ENCODE measurements at regions not wholly inside any gene's neighbourhood (a gene's known extent, or its start where the extent isn't known, plus 50 kb on each side); places are given as distances from the start of the nearest gene placed in this dataset.

DNA sequence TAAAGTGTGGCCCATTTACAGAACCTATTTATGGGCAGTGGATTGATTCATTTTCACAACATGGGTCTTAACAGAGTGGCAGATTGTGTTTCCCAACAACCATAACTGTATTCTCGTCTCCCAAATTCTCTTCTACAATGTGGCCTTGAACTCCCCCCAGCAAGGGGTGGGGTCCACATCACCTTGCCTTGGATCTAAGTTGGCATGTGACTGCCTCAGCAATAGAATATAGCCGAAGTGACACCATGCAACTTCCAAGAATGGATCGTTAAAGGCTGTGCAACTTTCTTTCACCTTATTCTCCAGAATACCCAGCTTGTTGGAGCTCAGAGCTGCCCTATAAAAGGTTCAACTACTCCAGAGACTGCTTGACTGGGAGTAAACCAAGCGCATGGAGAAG, 72.0 kb upstream of the CDH5 start:
- Histone ChIP-seq H3K36me3 (no peaks in the 10 kb centered on the region), H3K27me3 (peaks cover 3% of the 10 kb centered on the region), H3K4me1 (no peaks in the 10 kb centered on the region), H3K9me3 (no peaks in the 10 kb centered on the region), H3K4me3 (no peak overlapping the region), H3K27ac (no peak overlapping the region)
- no peak for TF ChIP-seq POLR2A (IDR thresholded peaks at IDR 0.05)
- TF ChIP-seq, protein P1, sequence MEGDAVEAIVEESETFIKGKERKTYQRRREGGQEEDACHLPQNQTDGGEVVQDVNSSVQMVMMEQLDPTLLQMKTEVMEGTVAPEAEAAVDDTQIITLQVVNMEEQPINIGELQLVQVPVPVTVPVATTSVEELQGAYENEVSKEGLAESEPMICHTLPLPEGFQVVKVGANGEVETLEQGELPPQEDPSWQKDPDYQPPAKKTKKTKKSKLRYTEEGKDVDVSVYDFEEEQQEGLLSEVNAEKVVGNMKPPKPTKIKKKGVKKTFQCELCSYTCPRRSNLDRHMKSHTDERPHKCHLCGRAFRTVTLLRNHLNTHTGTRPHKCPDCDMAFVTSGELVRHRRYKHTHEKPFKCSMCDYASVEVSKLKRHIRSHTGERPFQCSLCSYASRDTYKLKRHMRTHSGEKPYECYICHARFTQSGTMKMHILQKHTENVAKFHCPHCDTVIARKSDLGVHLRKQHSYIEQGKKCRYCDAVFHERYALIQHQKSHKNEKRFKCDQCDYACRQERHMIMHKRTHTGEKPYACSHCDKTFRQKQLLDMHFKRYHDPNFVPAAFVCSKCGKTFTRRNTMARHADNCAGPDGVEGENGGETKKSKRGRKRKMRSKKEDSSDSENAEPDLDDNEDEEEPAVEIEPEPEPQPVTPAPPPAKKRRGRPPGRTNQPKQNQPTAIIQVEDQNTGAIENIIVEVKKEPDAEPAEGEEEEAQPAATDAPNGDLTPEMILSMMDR (IDR thresholded peaks at IDR 0.05), result no peak
- no peak for TF ChIP-seq EP300 (IDR thresholded peaks at IDR 0.05)
- TF ChIP-seq POLR2AphosphoS5 (IDR thresholded peaks at IDR 0.05), result no peak
- WGBS, result 93% methylated on average over 4 of the region's 4 CpGs
- no peak for DNase-seq (ENCODE audit: low spot score in 2 of 2)

DNA sequence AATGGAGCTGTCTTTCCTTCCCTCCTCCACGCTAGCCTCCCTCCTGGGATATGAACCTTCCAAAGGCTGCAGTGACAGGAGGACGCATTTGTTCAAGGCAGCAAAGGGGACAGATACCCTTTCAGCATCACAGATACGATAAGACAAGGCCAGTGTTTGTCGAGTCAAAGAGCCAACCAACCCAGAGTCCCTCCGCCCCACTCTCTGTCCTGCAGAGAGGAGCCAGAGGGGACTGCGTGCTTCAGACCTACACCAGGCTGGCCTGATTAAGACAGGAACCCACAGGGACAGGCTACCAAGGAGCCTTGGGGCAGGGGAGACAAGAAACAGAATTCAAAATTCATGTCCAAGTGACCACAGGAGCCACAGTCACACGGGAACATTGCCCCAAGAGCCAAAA, 72.6 kb upstream of the CDH5 start:
- Histone ChIP-seq H3K36me3 (no peaks in the 10 kb centered on the region), H3K27ac (no peak overlapping the region), H3K4me1 (no peaks in the 10 kb centered on the region), H3K4me3 (no peak overlapping the region), H3K9me3 (no peaks in the 10 kb centered on the region), H3K27me3 (peaks cover 3% of the 10 kb centered on the region)
- peak in 1 of 2 donors; percentile 47 for DNase-seq (ENCODE audit: low spot score in 2 of 2)
- WGBS, result 88% methylated on average over 7 of the region's 7 CpGs
- TF ChIP-seq POLR2A (IDR thresholded peaks at IDR 0.05) (no peak), EP300 (IDR thresholded peaks at IDR 0.05) (no peak), POLR2AphosphoS5 (IDR thresholded peaks at IDR 0.05) (no peak)
- TF ChIP-seq, protein P1 (IDR thresholded peaks at IDR 0.05), result no peak

DNA sequence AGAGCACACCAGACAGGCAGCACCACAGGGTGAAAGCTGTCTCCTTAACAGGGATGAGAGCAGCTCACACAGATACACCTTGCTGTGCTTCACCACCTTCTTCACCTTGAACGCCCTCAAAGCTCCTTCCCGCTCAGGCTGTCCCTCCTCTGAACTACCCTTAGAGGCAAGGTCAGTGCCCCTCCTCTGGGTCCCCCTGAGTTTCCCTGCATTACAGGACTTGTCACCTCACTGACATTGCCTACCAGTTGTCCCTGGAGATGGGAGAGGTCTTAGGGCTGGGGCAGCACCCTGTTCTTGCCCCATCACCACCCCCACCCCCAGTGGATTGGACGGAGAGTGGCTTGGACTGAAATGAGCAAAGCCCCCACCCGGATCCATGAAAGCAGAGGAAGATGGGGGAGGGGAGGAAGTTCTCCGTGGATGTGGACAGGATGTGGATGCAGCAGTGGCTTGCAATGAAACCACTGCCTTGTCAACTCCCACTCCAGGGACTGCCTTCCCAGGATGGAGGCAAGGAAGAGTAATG, 73.2 kb upstream of the CDH5 start:
- H3K4me1 ChIP-seq, result no peaks in the 10 kb centered on the region
- H3K36me3 ChIP-seq, result no peaks in the 10 kb centered on the region
- H3K27ac ChIP-seq, result no peak overlapping the region
- DNase-seq (ENCODE audit: low spot score in 2 of 2), result peak in 1 of 2 donors; percentile 59
- H3K4me3 ChIP-seq, result no peak overlapping the region
- no peak for TF ChIP-seq EP300 (IDR thresholded peaks at IDR 0.05)
- TF ChIP-seq POLR2A (IDR thresholded peaks at IDR 0.05), result no peak
- 74% methylated on average over 5 of the region's 5 CpGs for WGBS
- no peaks in the 10 kb centered on the region for H3K9me3 ChIP-seq
- peaks cover 3% of the 10 kb centered on the region for H3K27me3 ChIP-seq

DNA sequence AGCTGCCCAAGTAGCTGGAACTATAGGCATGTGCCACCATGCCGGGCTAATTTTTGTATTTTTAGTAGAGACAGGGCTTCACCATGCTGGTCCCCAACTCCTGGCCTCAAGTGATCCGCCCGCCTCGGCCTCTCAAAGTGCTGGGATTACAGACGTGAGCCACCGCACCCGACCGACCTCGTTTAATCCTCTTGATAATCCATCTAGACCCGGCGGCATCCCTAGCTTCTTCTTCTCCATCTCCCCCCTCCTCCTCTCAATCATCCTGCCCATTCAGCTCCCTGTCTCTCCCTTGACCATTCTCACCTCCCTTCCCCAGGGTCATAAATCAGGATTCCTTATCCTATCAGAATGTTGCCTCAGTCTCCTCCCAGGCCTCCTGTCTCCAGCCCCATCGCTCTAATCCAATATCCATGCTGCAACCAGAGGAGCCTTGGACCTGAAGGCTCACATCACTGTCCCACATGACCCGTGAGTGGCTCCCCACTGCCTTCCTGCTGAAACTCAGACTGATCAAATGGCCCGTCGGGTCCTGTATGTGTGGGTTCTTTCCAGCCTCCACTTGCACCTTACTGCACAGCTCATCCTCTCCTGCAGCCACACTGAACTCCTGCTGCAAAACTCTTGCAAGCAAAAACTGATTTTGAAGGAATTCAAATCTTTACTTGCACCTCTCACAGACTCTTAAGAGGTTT, 74.1 kb upstream of the CDH5 start:
- H3K4me1 ChIP-seq, result no peaks in the 10 kb centered on the region
- no peak overlapping the region for H3K4me3 ChIP-seq
- peaks cover 3% of the 10 kb centered on the region for H3K27me3 ChIP-seq
- no peak overlapping the region for H3K27ac ChIP-seq
- peak in 1 of 2 donors; percentile 68 for DNase-seq (ENCODE audit: low spot score in 2 of 2)
- H3K36me3 ChIP-seq, result no peaks in the 10 kb centered on the region
- 87% methylated on average over 15 of the region's 15 CpGs for WGBS
- no peak for TF ChIP-seq POLR2A (IDR thresholded peaks at IDR 0.05)
- TF ChIP-seq EP300 (IDR thresholded peaks at IDR 0.05), result no peak
- TF ChIP-seq POLR2AphosphoS5 (IDR thresholded peaks at IDR 0.05), result no peak
- TF ChIP-seq, protein P1 (IDR thresholded peaks at IDR 0.05), result no peak
- no peaks in the 10 kb centered on the region for H3K9me3 ChIP-seq

DNA sequence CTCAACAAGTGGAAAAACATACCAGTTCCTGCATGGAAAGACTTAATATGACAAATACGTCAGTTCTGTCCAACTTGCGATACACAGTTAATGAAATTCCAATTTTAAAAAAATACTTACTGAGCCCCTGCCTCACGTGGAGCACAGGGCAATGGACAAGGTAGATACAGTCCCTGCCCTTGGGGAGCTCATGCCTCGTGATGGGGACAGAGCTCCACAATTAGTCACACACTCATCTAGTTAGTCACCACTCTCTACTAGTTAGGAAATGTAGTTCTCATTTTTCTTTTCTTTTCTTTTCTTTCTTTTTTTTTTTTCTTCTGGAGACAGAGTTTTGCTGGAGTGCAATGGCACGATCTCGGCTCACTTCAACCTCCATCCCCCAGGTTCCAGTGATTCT, 74.7 kb upstream of the CDH5 start:
- Histone ChIP-seq H3K27ac (no peak overlapping the region), H3K27me3 (peaks cover 3% of the 10 kb centered on the region), H3K36me3 (no peaks in the 10 kb centered on the region), H3K4me1 (no peaks in the 10 kb centered on the region), H3K9me3 (no peaks in the 10 kb centered on the region), H3K4me3 (no peak overlapping the region)
- DNase-seq (ENCODE audit: low spot score in 2 of 2), result no peak
- 90% methylated on average over 6 of the region's 6 CpGs for WGBS
- TF ChIP-seq, protein P1 (IDR thresholded peaks at IDR 0.05), result no peak
- no peak for TF ChIP-seq POLR2A (IDR thresholded peaks at IDR 0.05)
- no peak for TF ChIP-seq POLR2AphosphoS5 (IDR thresholded peaks at IDR 0.05)
- TF ChIP-seq EP300 (IDR thresholded peaks at IDR 0.05), result no peak

Data from suprapubic skin (tissue), 4 donors.